Motor neuron (in vitro differentiated cells): ENCODE measurements at regions not wholly inside any gene's neighbourhood (a gene's known extent, or its start where the extent isn't known, plus 50 kb on each side); places are given as distances from the start of the nearest gene placed in this dataset.
"Not testable (repeated sequence)": the region's sequence is repeated elsewhere in the genome, so short reads cannot be mapped to it uniquely, and the experiment has no call there.

Experiments used
- ATAC-seq, 8 experiments: fragments of 200-7000 bp; cut with Tn5 transposase; replicated peaks in 6 of 8; 2 replicates each; pipeline ENCODE4 v1.8.0; 2021; ENCODE audit warnings: mild to moderate bottlenecking in 8 of 8, moderate library complexity in 8 of 8
- H3K27ac ChIP-seq, 2 donors: fragments of 250-450 bp; sonication (Bioruptor Pico); 2 replicates each; pipeline ENCODE4 v1.9.0; 2021; ENCODE audit warnings: antibody characterized with exemption in 2 of 2, mild to moderate bottlenecking in 2 of 2, moderate library complexity in 1 of 2
- H3K4me1 ChIP-seq, 2 donors: fragments of 250-450 bp; sonication (Bioruptor Pico); replicated peaks in 1 of 2; 2 replicates each; pipeline ENCODE4 v1.6.1; 2021; ENCODE audit warnings: antibody characterized with exemption in 2 of 2, mild to moderate bottlenecking in 2 of 2, moderate library complexity in 1 of 2
- H3K4me3 ChIP-seq, 5 donors: fragments of 250-450 bp; sonication (Bioruptor Pico); 2 replicates each; pipeline ENCODE4 v1.9.0; 2021; ENCODE audit warnings: antibody characterized with exemption in 5 of 5, mild to moderate bottlenecking in 5 of 5, moderate library complexity in 4 of 5
- WGBS, 10 experiments: fragments of 450-650 bp; shearing (Covaris generic); methylation state at CpG; one replicate each; pipeline ENCODE4 v1.0.0; 2022; 5-methylcytosine and 5-hydroxymethylcytosine counted together
- in situ Hi-C, 9 experiments: fragments of 400-800 bp; cut with MboI; loops; one replicate each; pipeline ENCODE4 v1.15.0; 2021; ENCODE audit warnings: low sequenced_read_pairs in 9 of 9, low pct_unique_long_range_greater_than_20kb in 2 of 9; ENCODE audit not compliant: unreplicated experiment in 9 of 9

GRCh38 chr3:106072596-106072995, 203.8 kb upstream of the CBLB start:
- 71 to 100% (median 95%) methylated on average over 1 to 3 of the region's 5 CpGs; no CpG with 5 or more reads in 1 of the 10 experiments for WGBS, 10 experiments
- H3K27ac ChIP-seq, H3K4me1 ChIP-seq, in situ Hi-C loops, ATAC-seq, H3K4me3 ChIP-seq: not testable (repeated sequence)

GRCh38 chr3:106073806-106074205, 205.0 kb upstream of the CBLB start:
- ATAC-seq, in situ Hi-C loops, H3K4me1 ChIP-seq, H3K4me3 ChIP-seq, H3K27ac ChIP-seq: not testable (repeated sequence)
- no CpG with 5 or more reads among the region's 31 CpGs for WGBS, 10 experiments

- H3K4me1 ChIP-seq, H3K27ac ChIP-seq, H3K4me3 ChIP-seq, in situ Hi-C loops, ATAC-seq: not testable (repeated sequence)
- 60 to 88% (median 83%) methylated on average over 1 to 2 of the region's 5 CpGs; no CpG with 5 or more reads in 6 of the 10 experiments for whole genome bisulfite sequencing, 10 experiments
Observed at GRCh38 chr3:106075731-106076130, 206.9 kb upstream of the CBLB start.

GRCh38 chr3:106078635-106079034, 209.8 kb upstream of the CBLB start:
- in situ Hi-C loops: no loop called here
- no peak overlapping the region for H3K27ac ChIP-seq
- H3K4me1 ChIP-seq: no peaks in the 10 kb centered on the region
- no peak overlapping the region for H3K4me3 ChIP-seq
- no peak for ATAC-seq

GRCh38 chr3:106082616-106083015, 213.8 kb upstream of the CBLB start:
- ATAC-seq: no peak
- WGBS, 10 experiments: 0 to 80% (median 40%) methylated on average over 1 of the region's 1 CpG
- in situ Hi-C loops: no loop called here
- Histone ChIP-seq H3K27ac (no peak overlapping the region), H3K4me1 (no peaks in the 10 kb centered on the region), H3K4me3 (no peak overlapping the region)

- no peak overlapping the region for H3K4me3 ChIP-seq
- in situ Hi-C loops: no loop called here
- no peak overlapping the region for H3K27ac ChIP-seq
- no peak for ATAC-seq
- 0 to 91% (median 38%) methylated on average over 1 of the region's 1 CpG; no CpG with 5 or more reads in 3 of the 10 experiments for WGBS, 10 experiments
- H3K4me1 ChIP-seq: no peaks in the 10 kb centered on the region
Observed at GRCh38 chr3:106083207-106083606, 214.4 kb upstream of the CBLB start.

GRCh38 chr3:106083854-106084253, 215.0 kb upstream of the CBLB start:
- H3K27ac ChIP-seq: no peak overlapping the region
- H3K4me1 ChIP-seq: no peaks in the 10 kb centered on the region
- no peak for ATAC-seq
- no peak overlapping the region for H3K4me3 ChIP-seq
- whole genome bisulfite sequencing, 10 experiments: no CpG with 5 or more reads among the region's 1 CpG
- in situ Hi-C loops: no loop called here

GRCh38 chr3:106086038-106086437, 217.2 kb upstream of the CBLB start:
- Histone ChIP-seq H3K4me1 (no peaks in the 10 kb centered on the region), H3K27ac (no peak overlapping the region), H3K4me3 (no peak overlapping the region)
- WGBS, 10 experiments: 0 to 100% (median 43%) methylated on average over 1 of the region's 1 CpG; no CpG with 5 or more reads in 3 of the 10 experiments
- peak in 3 of 8 experiments; percentile 26 to 94 (median 91) for ATAC-seq
- in situ Hi-C loops: no loop called here

- in situ Hi-C loops: no loop called here
- Histone ChIP-seq H3K27ac (no peak overlapping the region), H3K4me1 (no peaks in the 10 kb centered on the region), H3K4me3 (no peak overlapping the region)
- WGBS, 10 experiments: 62 to 100% (median 90%) methylated on average over 1 to 4 of the region's 4 CpGs; no CpG with 5 or more reads in 1 of the 10 experiments
- ATAC-seq: no peak
Observed at GRCh38 chr3:106086636-106087035, 217.8 kb upstream of the CBLB start.

GRCh38 chr3:106088304-106088703, 219.5 kb upstream of the CBLB start:
- WGBS, 10 experiments: 57 to 83% (median 69%) methylated on average over 1 of the region's 1 CpG; no CpG with 5 or more reads in 4 of the 10 experiments
- ATAC-seq: no peak
- no peak overlapping the region for H3K27ac ChIP-seq
- no peaks in the 10 kb centered on the region for H3K4me1 ChIP-seq
- in situ Hi-C loops: no loop called here
- H3K4me3 ChIP-seq: no peak overlapping the region

GRCh38 chr3:106088899-106089298, 220.1 kb upstream of the CBLB start:
- Histone ChIP-seq H3K27ac (no peak overlapping the region), H3K4me3 (no peak overlapping the region), H3K4me1 (no peaks in the 10 kb centered on the region)
- in situ Hi-C loops: no loop called here
- 83 to 100% (median 100%) methylated on average over 1 to 3 of the region's 3 CpGs; no CpG with 5 or more reads in 3 of the 10 experiments for whole genome bisulfite sequencing, 10 experiments
- ATAC-seq: no peak

- Histone ChIP-seq H3K4me1 (no peaks in the 10 kb centered on the region), H3K4me3 (no peak overlapping the region), H3K27ac (no peak overlapping the region)
- ATAC-seq: no peak
- in situ Hi-C loops: no loop called here
- WGBS, 10 experiments: 0 to 100% (median 50%) methylated on average over 1 of the region's 1 CpG; no CpG with 5 or more reads in 1 of the 10 experiments
Observed at GRCh38 chr3:106089806-106090205, 221.0 kb upstream of the CBLB start.

GRCh38 chr3:106092792-106093191, 224.0 kb upstream of the CBLB start:
- H3K27ac ChIP-seq: no peak overlapping the region
- no peak for ATAC-seq
- in situ Hi-C loops: no loop called here
- 71 to 100% (median 89%) methylated on average over 1 to 2 of the region's 2 CpGs; no CpG with 5 or more reads in 1 of the 10 experiments for WGBS, 10 experiments
- H3K4me1 ChIP-seq: no peaks in the 10 kb centered on the region
- H3K4me3 ChIP-seq: no peak overlapping the region

GRCh38 chr3:106093616-106094015, 224.8 kb upstream of the CBLB start:
- Histone ChIP-seq H3K27ac (no peak overlapping the region), H3K4me3 (no peak overlapping the region), H3K4me1 (no peaks in the 10 kb centered on the region)
- in situ Hi-C loops: no loop called here
- 53 to 100% (median 93%) methylated on average over 1 to 3 of the region's 3 CpGs for WGBS, 10 experiments
- ATAC-seq: no peak
